SK-N-SH (cell line): ENCODE measurements at regions not wholly inside any gene's neighbourhood (a gene's known extent, or its start where the extent isn't known, plus 50 kb on each side); places are given as distances from the start of the nearest gene placed in this dataset.
A peak's percentile ranks its signal among the peaks of the same experiment; 100 is the strongest.

Experiments used
- CTCF ChIA-PET: fragments of 300-600, 350-600 bp; formaldehyde crosslinking; extraction: SDS; loops from one replicate; lab custom pipeline; 2021; lab: Yijun Ruan, JAX
- POLR2A ChIA-PET: fragments of 350-600 bp; sonication (Branson Sonifier 250); formaldehyde crosslinking; extraction: SDS; loops from one replicate; lab custom pipeline; 2020; ENCODE audit warnings: antibody characterized with exemption, inconsistent platforms; lab: Yijun Ruan, JAX
- DNase-seq: peaks from one replicate; pipeline ENCODE4 v3.0.0; 2012
- H2AFZ ChIP-seq: fragments of 200-600 bp; sonication (generic); 2 replicates; pipeline ENCODE4 v1.8.1; 2016; ENCODE audit warnings: antibody characterized with exemption, mild to moderate bottlenecking, low read depth
- H3F3A ChIP-seq: fragments of 200-600 bp; sonication (generic); replicated peaks from 2 replicates; pipeline ENCODE3; 2016; ENCODE audit warnings: antibody characterized with exemption, mild to moderate bottlenecking; ENCODE audit not compliant: insufficient read depth
- H3K27ac ChIP-seq, 2 experiments: fragments of 200-500 bp in 1 of 2; fragments of 200-600 bp in 1 of 2; sonication (Bioruptor generic) in 1 of 2; sonication (generic), shearing (Covaris generic) in 1 of 2; 2 replicates each; pipeline versions ENCODE4 v1.5.1 to v1.6.1; 2014 to 2016; ENCODE audit warnings: low read depth in 2 of 2, inconsistent platforms in 1 of 2, low read length in 1 of 2, mild to moderate bottlenecking in 1 of 2, mixed read lengths in 1 of 2
- H3K27me3 ChIP-seq: fragments of 200-600 bp; sonication (generic), shearing (Covaris generic); 2 replicates; pipeline ENCODE4 v1.6.1; 2016; ENCODE audit warnings: mixed run types; ENCODE audit not compliant: insufficient read depth
- H3K36me3 ChIP-seq, 2 experiments: fragments of 200-500 bp in 1 of 2; fragments of 200-600 bp in 1 of 2; sonication (Bioruptor generic) in 1 of 2; sonication (generic) in 1 of 2; replicated peaks in 1 of 2; 2 replicates each; pipeline versions ENCODE3 to v1.5.1; 2014 to 2016; ENCODE audit warnings: low read length in 1 of 2, mild to moderate bottlenecking in 1 of 2; ENCODE audit not compliant: insufficient read depth in 2 of 2, control insufficient read depth in 1 of 2
- H3K4me1 ChIP-seq, 2 experiments: fragments of 200-500 bp in 1 of 2; fragments of 200-600 bp in 1 of 2; sonication (Bioruptor generic) in 1 of 2; sonication (generic), shearing (Covaris generic) in 1 of 2; 2 replicates each; pipeline versions ENCODE4 v1.5.1 to v1.6.1; 2014 to 2016; ENCODE audit warnings: low read depth in 1 of 2, low read length in 1 of 2, mixed run types in 1 of 2; ENCODE audit not compliant: insufficient read depth in 2 of 2, control insufficient read depth in 1 of 2
- H3K4me2 ChIP-seq: fragments of 200-600 bp; sonication (generic), shearing (Covaris generic); 2 replicates; pipeline ENCODE4 v1.6.1; 2017; ENCODE audit warnings: mixed run types
- H3K4me3 ChIP-seq, 2 experiments: fragments of 200-500 bp in 1 of 2; fragments of 200-600 bp in 1 of 2; sonication (Bioruptor generic) in 1 of 2; sonication (generic), shearing (Covaris generic) in 1 of 2; 2 replicates each; pipeline versions ENCODE4 v1.5.1 to v1.8.1; 2014 to 2016; ENCODE audit warnings: low read depth in 2 of 2, inconsistent platforms in 1 of 2, low read length in 1 of 2, mild to moderate bottlenecking in 1 of 2, mixed read lengths in 1 of 2, moderate library complexity in 1 of 2
- H3K79me2 ChIP-seq: fragments of 200-600 bp; sonication (generic); 2 replicates; pipeline ENCODE4 v1.8.1; 2017; ENCODE audit warnings: mild to moderate bottlenecking; ENCODE audit not compliant: insufficient read depth
- H3K9ac ChIP-seq: fragments of 200-600 bp; sonication (generic); 2 replicates; pipeline ENCODE4 v1.6.1; 2017; ENCODE audit warnings: mixed run types
- H3K9me2 ChIP-seq: fragments of 200-600 bp; sonication (generic); 2 replicates; pipeline ENCODE4 v1.6.1; 2017; ENCODE audit warnings: mixed run types
- H3K9me3 ChIP-seq: fragments of 200-600 bp; sonication (generic); 2 replicates; pipeline ENCODE4 v1.6.1; 2017; ENCODE audit warnings: mixed run types, mild to moderate bottlenecking, moderate library complexity
- H4K20me1 ChIP-seq: fragments of 200-600 bp; sonication (generic); 2 replicates; pipeline ENCODE4 v1.6.1; 2017; ENCODE audit warnings: mild to moderate bottlenecking, mixed run types; ENCODE audit not compliant: insufficient read depth
- ELF1 ChIP-seq: IDR thresholded peaks from 2 replicates; pipeline ENCODE4 v1.4.0; 2012
- EP300 ChIP-seq, 2 experiments: IDR thresholded peaks; 2 replicates each; pipeline versions ENCODE4 v1.4.0 to v1.6.1; 2012; ENCODE audit warnings: borderline replicate concordance in 1 of 2, low read depth in 1 of 2, low read length in 1 of 2
- FOXJ3 ChIP-seq: sonication (generic); formaldehyde crosslinking; IDR thresholded peaks from 2 replicates; pipeline ENCODE4 v1.5.1; 2020; ENCODE audit warnings: mild to moderate bottlenecking, missing genetic modification reagents
- GABPA ChIP-seq: IDR thresholded peaks from 2 replicates; pipeline ENCODE4 v1.4.0; 2012; ENCODE audit warnings: low read depth, mild to moderate bottlenecking
- GATA2 ChIP-seq: sonication (generic); formaldehyde crosslinking; IDR thresholded peaks from 2 replicates; pipeline ENCODE4 v1.5.0; 2020; ENCODE audit warnings: mild to moderate bottlenecking, missing genetic modification reagents
- JUND ChIP-seq: IDR thresholded peaks from 2 replicates; pipeline ENCODE4 v1.4.0; 2012
- NRF1 ChIP-seq: IDR thresholded peaks from 2 replicates; pipeline ENCODE4 v1.6.1; 2012; ENCODE audit warnings: low read depth, mild to moderate bottlenecking, low read length
- PBX3 ChIP-seq: IDR thresholded peaks from 2 replicates; pipeline ENCODE4; 2012
- POLR2AphosphoS5 ChIP-seq: IDR thresholded peaks from 2 replicates; pipeline ENCODE4 v1.6.1; 2012; ENCODE audit warnings: low read depth, low read length
- RFX5 ChIP-seq: IDR thresholded peaks from 2 replicates; pipeline ENCODE4 v1.6.1; 2012; ENCODE audit warnings: mild to moderate bottlenecking, improper control_type of control experiment, low read length
- RXRA ChIP-seq: IDR thresholded peaks from 2 replicates; pipeline ENCODE4 v1.4.0; 2012; ENCODE audit warnings: low read depth, mild to moderate bottlenecking, borderline replicate concordance
- SMC3 ChIP-seq: IDR thresholded peaks from 2 replicates; pipeline ENCODE4 v1.6.1; 2012; ENCODE audit warnings: low read depth, low read length, improper control_type of control experiment
- TAF1 ChIP-seq: IDR thresholded peaks from 2 replicates; pipeline ENCODE4 v1.6.1; 2012; ENCODE audit warnings: low read depth, mild to moderate bottlenecking, low read length, moderate library complexity, borderline replicate concordance
- TCF12 ChIP-seq: IDR thresholded peaks from 2 replicates; pipeline ENCODE4 v1.4.0; 2012
- TEAD4 ChIP-seq: IDR thresholded peaks from 2 replicates; pipeline ENCODE4 v1.4.0; 2012; ENCODE audit warnings: mild to moderate bottlenecking, borderline replicate concordance; ENCODE audit not compliant: insufficient read depth
- YY1 ChIP-seq: IDR thresholded peaks from 2 replicates; pipeline ENCODE4 v1.4.0; 2012; ENCODE audit warnings: low read depth, mild to moderate bottlenecking
- WGBS: methylation state at CpG from one replicate; pipeline ENCODE4 v1.1.6; 2017; ENCODE audit warnings: low lambda C conversion rate; 5-methylcytosine and 5-hydroxymethylcytosine counted together

GRCh38 chr21:27580276-27580675 is 613.4 kb upstream of the ADAMTS5 start (continued):
- TF ChIP-seq NRF1 (no peak), PBX3 (peak; percentile 72), SMC3 (no peak), TEAD4 (peak; percentile 58; the same call in 1 of the 2 replicates), TCF12 (peak; percentile 56), ELF1 (no peak)

- CTCF ChIA-PET: no interaction called here
- Histone ChIP-seq H3K4me3 (no peak overlapping the region), H3K9ac (no peak overlapping the region), H3K4me1 (no peaks in the 10 kb centered on the region; a peak in 1 of 4 replicates), H4K20me1 (no peaks in the 10 kb centered on the region), H3K36me3 (no peaks in the 10 kb centered on the region), H3K27me3 (no peaks in the 10 kb centered on the region), H3K9me3 (no peaks in the 10 kb centered on the region), H3K4me2 (no peak overlapping the region), H3K27ac (no peak overlapping the region), H2AFZ (no peak overlapping the region), H3F3A (peaks cover 9% of the 10 kb centered on the region), H3K9me2 (no peaks in the 10 kb centered on the region), H3K79me2 (no peaks in the 10 kb centered on the region)
- DNase-seq: no peak
- no peak for TF ChIP-seq RFX5
- no peak for TF ChIP-seq EP300 (IDR thresholded peaks at IDR 0.05; ENCODE audit: borderline replicate concordance in 1 of 2, low read depth in 1 of 2, low read length in 1 of 2)
- no peak for TF ChIP-seq YY1
- TF ChIP-seq FOXJ3: no peak
- TF ChIP-seq POLR2AphosphoS5: no peak
- TF ChIP-seq TCF12: no peak
- no peak for TF ChIP-seq GABPA
- TF ChIP-seq RXRA: no peak
- TF ChIP-seq TAF1: no peak
- no peak for TF ChIP-seq JUND
- TF ChIP-seq GATA2 (CRISPR knock-in tag): no peak
- no peak for TF ChIP-seq SMC3
- TF ChIP-seq PBX3: no peak
- 79% methylated on average over 6 of the region's 6 CpGs for WGBS
- POLR2A ChIA-PET: no interaction called here
Observed at GRCh38 chr21:27578741-27579265, 611.9 kb upstream of the ADAMTS5 start.
